Occipital lobe (tissue), 1 donor: ENCODE measurements at regions not wholly inside any gene's neighbourhood (a gene's known extent, or its start where the extent isn't known, plus 50 kb on each side); places are given as distances from the start of the nearest gene placed in this dataset.

Experiments
- DNase-seq: peaks from one replicate; lab custom pipeline; 2025; lab: John Stamatoyannopoulos, UW

- DNase-seq: no peak
Measured at GRCh38 chr1:60987904-60988303, 94.5 kb upstream of the NFIA start.

- no peak for DNase-seq
Measured at GRCh38 chr1:60984062-60984799, 98.1 kb upstream of the NFIA start.

- no peak for DNase-seq
Measured at GRCh38 chr1:60983701-60984061, 98.7 kb upstream of the NFIA start.

GRCh38 chr1:60982539-60982938, 99.8 kb upstream of the NFIA start:
- no peak for DNase-seq

GRCh38 chr1:60981357-60981756, 101.0 kb upstream of the NFIA start:
- DNase-seq: no peak

- DNase-seq: no peak
Measured at GRCh38 chr1:60978421-60979357, 103.7 kb upstream of the NFIA start.

- no peak for DNase-seq
Measured at GRCh38 chr1:60977661-60978060, 104.7 kb upstream of the NFIA start.

GRCh38 chr1:60974524-60975372, 107.6 kb upstream of the NFIA start:
- no peak for DNase-seq

- DNase-seq: no peak
Measured at GRCh38 chr1:60973668-60974067, 108.7 kb upstream of the NFIA start.

GRCh38 chr1:60972841-60973364, 109.5 kb upstream of the NFIA start:
- no peak for DNase-seq

GRCh38 chr1:60971330-60971729, 111.0 kb upstream of the NFIA start:
- no peak for DNase-seq

GRCh38 chr1:60969971-60970509, 112.3 kb upstream of the NFIA start:
- DNase-seq: no peak

GRCh38 chr1:60965280-60965854, 117.0 kb upstream of the NFIA start:
- DNase-seq: no peak

- no peak for DNase-seq
Measured at GRCh38 chr1:60963167-60963940, 119.0 kb upstream of the NFIA start.

- no peak for DNase-seq
Measured at GRCh38 chr1:60960891-60961461, 121.4 kb upstream of the NFIA start.

GRCh38 chr1:60959701-60960100, 122.7 kb upstream of the NFIA start:
- no peak for DNase-seq

- DNase-seq: no peak
Measured at GRCh38 chr1:60958001-60958400, 124.4 kb upstream of the NFIA start.

GRCh38 chr1:60956520-60956919, 125.8 kb upstream of the NFIA start:
- DNase-seq: no peak

- DNase-seq: no peak
Measured at GRCh38 chr1:60952612-60953111, 129.7 kb upstream of the NFIA start.
